ENCODE measurements at regions not wholly inside any gene's neighbourhood (a gene's known extent, or its start where the extent isn't known, plus 50 kb on each side); places are given as distances from the start of the nearest gene placed in this dataset.

GRCh38 chr2:150783015-150783414, 295.5 kb upstream of the RND3 start:
- no peaks in the 10 kb centered on the region for H3K79me2 ChIP-seq (ENCODE audit: low read depth)
- H3K9me3 ChIP-seq (ENCODE audit: insufficient read depth, low read depth) = no peaks in the 10 kb centered on the region
- H3K36me3 ChIP-seq (ENCODE audit: low read depth) = no peaks in the 10 kb centered on the region
- BruUV-seq (replicated peaks) = no TSS peak
- H3K4me2 ChIP-seq = no peak overlapping the region
- H3K27ac ChIP-seq = no peak overlapping the region
- H3K9me2 ChIP-seq (ENCODE audit: insufficient read depth) = no peaks in the 10 kb centered on the region
- ChIA-PET POLR2A (ENCODE audit: unreplicated experiment) (no interaction called here), CTCF (no interaction called here)
- no peak overlapping the region for H2AFZ ChIP-seq
- intact Hi-C loops (cut with micrococcal nuclease; ENCODE audit: unreplicated experiment) = no loop called here
- DNase-seq = no peak
- no peak for TF ChIP-seq EZH2 (IDR thresholded peaks at IDR 0.05; ENCODE audit: low read depth)
- TF ChIP-seq, protein P1, sequence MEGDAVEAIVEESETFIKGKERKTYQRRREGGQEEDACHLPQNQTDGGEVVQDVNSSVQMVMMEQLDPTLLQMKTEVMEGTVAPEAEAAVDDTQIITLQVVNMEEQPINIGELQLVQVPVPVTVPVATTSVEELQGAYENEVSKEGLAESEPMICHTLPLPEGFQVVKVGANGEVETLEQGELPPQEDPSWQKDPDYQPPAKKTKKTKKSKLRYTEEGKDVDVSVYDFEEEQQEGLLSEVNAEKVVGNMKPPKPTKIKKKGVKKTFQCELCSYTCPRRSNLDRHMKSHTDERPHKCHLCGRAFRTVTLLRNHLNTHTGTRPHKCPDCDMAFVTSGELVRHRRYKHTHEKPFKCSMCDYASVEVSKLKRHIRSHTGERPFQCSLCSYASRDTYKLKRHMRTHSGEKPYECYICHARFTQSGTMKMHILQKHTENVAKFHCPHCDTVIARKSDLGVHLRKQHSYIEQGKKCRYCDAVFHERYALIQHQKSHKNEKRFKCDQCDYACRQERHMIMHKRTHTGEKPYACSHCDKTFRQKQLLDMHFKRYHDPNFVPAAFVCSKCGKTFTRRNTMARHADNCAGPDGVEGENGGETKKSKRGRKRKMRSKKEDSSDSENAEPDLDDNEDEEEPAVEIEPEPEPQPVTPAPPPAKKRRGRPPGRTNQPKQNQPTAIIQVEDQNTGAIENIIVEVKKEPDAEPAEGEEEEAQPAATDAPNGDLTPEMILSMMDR (conservative IDR thresholded peaks at IDR 0.05) = no peak
- no peaks in the 10 kb centered on the region for H3F3A ChIP-seq (ENCODE audit: insufficient read depth, low read depth)
- no peaks in the 10 kb centered on the region for H3K4me1 ChIP-seq (replicated peaks; ENCODE audit: insufficient read depth)
- no peaks in the 10 kb centered on the region for H4K20me1 ChIP-seq (ENCODE audit: insufficient read depth)
- H3K27me3 ChIP-seq (ENCODE audit: insufficient read depth, low read depth) = no peaks in the 10 kb centered on the region
- no peak overlapping the region for H3K4me3 ChIP-seq

- no peaks in the 10 kb centered on the region for H3K9me2 ChIP-seq (ENCODE audit: insufficient read depth)
- BruUV-seq (replicated peaks) = no TSS peak
- H3K36me3 ChIP-seq (ENCODE audit: low read depth) = no peaks in the 10 kb centered on the region
- no peak for TF ChIP-seq EZH2 (IDR thresholded peaks at IDR 0.05; ENCODE audit: low read depth)
- TF ChIP-seq, protein P1 (conservative IDR thresholded peaks at IDR 0.05) = no peak
- H3K4me2 ChIP-seq = no peak overlapping the region
- ChIA-PET CTCF (no interaction called here), POLR2A (ENCODE audit: unreplicated experiment) (no interaction called here)
- H2AFZ ChIP-seq = no peak overlapping the region
- no peaks in the 10 kb centered on the region for H3K9me3 ChIP-seq (ENCODE audit: insufficient read depth, low read depth)
- intact Hi-C loops (cut with micrococcal nuclease; ENCODE audit: unreplicated experiment) = no loop called here
- H3K4me1 ChIP-seq (replicated peaks; ENCODE audit: insufficient read depth) = no peaks in the 10 kb centered on the region
- DNase-seq = no peak
- H3K27me3 ChIP-seq (ENCODE audit: insufficient read depth, low read depth) = no peaks in the 10 kb centered on the region
- no peaks in the 10 kb centered on the region for H4K20me1 ChIP-seq (ENCODE audit: insufficient read depth)
- H3K79me2 ChIP-seq (ENCODE audit: low read depth) = no peaks in the 10 kb centered on the region
- H3K27ac ChIP-seq = no peak overlapping the region
- H3F3A ChIP-seq (ENCODE audit: insufficient read depth, low read depth) = no peaks in the 10 kb centered on the region
- H3K4me3 ChIP-seq = no peak overlapping the region
These were observed 295.1 kb upstream of the RND3 start for GRCh38 chr2:150782613-150783012.

- TF ChIP-seq EZH2 (IDR thresholded peaks at IDR 0.05; ENCODE audit: low read depth) = no peak
- H3K4me3 ChIP-seq = no peak overlapping the region
- no peak for DNase-seq
- POLR2A ChIA-PET (ENCODE audit: unreplicated experiment) = no interaction called here
- intact Hi-C loops (cut with micrococcal nuclease; ENCODE audit: unreplicated experiment) = no loop called here
- H3F3A ChIP-seq (ENCODE audit: insufficient read depth, low read depth) = no peaks in the 10 kb centered on the region
- H3K4me2 ChIP-seq = no peak overlapping the region
- CTCF ChIA-PET = no interaction called here
- no peak overlapping the region for H3K27ac ChIP-seq
- BruUV-seq (replicated peaks) = no TSS peak
- no peaks in the 10 kb centered on the region for H3K36me3 ChIP-seq (ENCODE audit: low read depth)
- H3K9me3 ChIP-seq (ENCODE audit: insufficient read depth, low read depth) = no peaks in the 10 kb centered on the region
- H3K79me2 ChIP-seq (ENCODE audit: low read depth) = no peaks in the 10 kb centered on the region
- H4K20me1 ChIP-seq (ENCODE audit: insufficient read depth) = no peaks in the 10 kb centered on the region
- H2AFZ ChIP-seq = no peak overlapping the region
- no peaks in the 10 kb centered on the region for H3K27me3 ChIP-seq (ENCODE audit: insufficient read depth, low read depth)
- no peaks in the 10 kb centered on the region for H3K4me1 ChIP-seq (replicated peaks; ENCODE audit: insufficient read depth)
- H3K9me2 ChIP-seq (ENCODE audit: insufficient read depth) = no peaks in the 10 kb centered on the region
These were observed 293.7 kb upstream of the RND3 start for GRCh38 chr2:150781142-150781541.

GRCh38 chr2:150778828-150779227, 291.4 kb upstream of the RND3 start:
- no peaks in the 10 kb centered on the region for H4K20me1 ChIP-seq (ENCODE audit: insufficient read depth)
- H3K27ac ChIP-seq = no peak overlapping the region
- no peak overlapping the region for H3K4me3 ChIP-seq
- no peaks in the 10 kb centered on the region for H3K9me3 ChIP-seq (ENCODE audit: insufficient read depth, low read depth)
- no peak overlapping the region for H2AFZ ChIP-seq
- no peaks in the 10 kb centered on the region for H3K9me2 ChIP-seq (ENCODE audit: insufficient read depth)
- H3K36me3 ChIP-seq (ENCODE audit: low read depth) = no peaks in the 10 kb centered on the region
- H3K27me3 ChIP-seq (ENCODE audit: insufficient read depth, low read depth) = no peaks in the 10 kb centered on the region
- CTCF ChIA-PET = no interaction called here
- POLR2A ChIA-PET (ENCODE audit: unreplicated experiment) = no interaction called here
- no peak overlapping the region for H3K4me2 ChIP-seq
- intact Hi-C loops (cut with micrococcal nuclease; ENCODE audit: unreplicated experiment) = no loop called here
- DNase-seq = no peak
- TF ChIP-seq EZH2 (IDR thresholded peaks at IDR 0.05; ENCODE audit: low read depth) = no peak
- TF ChIP-seq, protein P1 (conservative IDR thresholded peaks at IDR 0.05) = no peak
- H3F3A ChIP-seq (ENCODE audit: insufficient read depth, low read depth) = no peaks in the 10 kb centered on the region
- H3K79me2 ChIP-seq (ENCODE audit: low read depth) = no peaks in the 10 kb centered on the region
- no peaks in the 10 kb centered on the region for H3K4me1 ChIP-seq (replicated peaks; ENCODE audit: insufficient read depth)
- BruUV-seq (replicated peaks) = no TSS peak

Data from PC-9 (cell line).